ENCODE measurements at regions not wholly inside any gene's neighbourhood (a gene's known extent, or its start where the extent isn't known, plus 50 kb on each side); places are given as distances from the start of the nearest gene placed in this dataset.

DNA sequence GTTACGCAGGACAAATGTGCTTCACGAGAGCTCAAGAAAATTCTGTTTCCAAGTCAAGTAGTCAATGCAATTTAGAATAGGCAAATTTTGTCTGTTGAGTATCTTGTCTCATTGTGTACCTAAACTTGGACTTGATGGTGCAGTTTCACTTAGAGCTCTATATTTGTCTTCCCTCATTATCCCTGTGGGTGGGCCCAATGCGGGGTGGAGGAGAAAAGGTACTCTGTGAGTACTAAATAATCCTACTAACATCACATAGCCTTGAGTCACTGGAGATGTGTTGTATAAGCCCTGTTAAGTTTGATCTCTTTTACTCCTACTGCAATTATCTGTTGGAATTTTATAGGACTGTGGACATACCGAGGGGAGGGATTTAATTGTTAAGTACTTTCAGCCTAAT, 331.2 kb downstream of the METTL15 start:
- TF ChIP-seq, protein P1, sequence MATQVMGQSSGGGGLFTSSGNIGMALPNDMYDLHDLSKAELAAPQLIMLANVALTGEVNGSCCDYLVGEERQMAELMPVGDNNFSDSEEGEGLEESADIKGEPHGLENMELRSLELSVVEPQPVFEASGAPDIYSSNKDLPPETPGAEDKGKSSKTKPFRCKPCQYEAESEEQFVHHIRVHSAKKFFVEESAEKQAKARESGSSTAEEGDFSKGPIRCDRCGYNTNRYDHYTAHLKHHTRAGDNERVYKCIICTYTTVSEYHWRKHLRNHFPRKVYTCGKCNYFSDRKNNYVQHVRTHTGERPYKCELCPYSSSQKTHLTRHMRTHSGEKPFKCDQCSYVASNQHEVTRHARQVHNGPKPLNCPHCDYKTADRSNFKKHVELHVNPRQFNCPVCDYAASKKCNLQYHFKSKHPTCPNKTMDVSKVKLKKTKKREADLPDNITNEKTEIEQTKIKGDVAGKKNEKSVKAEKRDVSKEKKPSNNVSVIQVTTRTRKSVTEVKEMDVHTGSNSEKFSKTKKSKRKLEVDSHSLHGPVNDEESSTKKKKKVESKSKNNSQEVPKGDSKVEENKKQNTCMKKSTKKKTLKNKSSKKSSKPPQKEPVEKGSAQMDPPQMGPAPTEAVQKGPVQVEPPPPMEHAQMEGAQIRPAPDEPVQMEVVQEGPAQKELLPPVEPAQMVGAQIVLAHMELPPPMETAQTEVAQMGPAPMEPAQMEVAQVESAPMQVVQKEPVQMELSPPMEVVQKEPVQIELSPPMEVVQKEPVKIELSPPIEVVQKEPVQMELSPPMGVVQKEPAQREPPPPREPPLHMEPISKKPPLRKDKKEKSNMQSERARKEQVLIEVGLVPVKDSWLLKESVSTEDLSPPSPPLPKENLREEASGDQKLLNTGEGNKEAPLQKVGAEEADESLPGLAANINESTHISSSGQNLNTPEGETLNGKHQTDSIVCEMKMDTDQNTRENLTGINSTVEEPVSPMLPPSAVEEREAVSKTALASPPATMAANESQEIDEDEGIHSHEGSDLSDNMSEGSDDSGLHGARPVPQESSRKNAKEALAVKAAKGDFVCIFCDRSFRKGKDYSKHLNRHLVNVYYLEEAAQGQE (IDR thresholded peaks at IDR 0.05; ENCODE audit: insufficient read depth in 1 of 2, low read depth in 2 of 2, low read length in 1 of 2): no peak
- no peak for TF ChIP-seq TCF7L2 (IDR thresholded peaks at IDR 0.05; ENCODE audit: low read depth, low read length)
- TF ChIP-seq, protein P2, sequence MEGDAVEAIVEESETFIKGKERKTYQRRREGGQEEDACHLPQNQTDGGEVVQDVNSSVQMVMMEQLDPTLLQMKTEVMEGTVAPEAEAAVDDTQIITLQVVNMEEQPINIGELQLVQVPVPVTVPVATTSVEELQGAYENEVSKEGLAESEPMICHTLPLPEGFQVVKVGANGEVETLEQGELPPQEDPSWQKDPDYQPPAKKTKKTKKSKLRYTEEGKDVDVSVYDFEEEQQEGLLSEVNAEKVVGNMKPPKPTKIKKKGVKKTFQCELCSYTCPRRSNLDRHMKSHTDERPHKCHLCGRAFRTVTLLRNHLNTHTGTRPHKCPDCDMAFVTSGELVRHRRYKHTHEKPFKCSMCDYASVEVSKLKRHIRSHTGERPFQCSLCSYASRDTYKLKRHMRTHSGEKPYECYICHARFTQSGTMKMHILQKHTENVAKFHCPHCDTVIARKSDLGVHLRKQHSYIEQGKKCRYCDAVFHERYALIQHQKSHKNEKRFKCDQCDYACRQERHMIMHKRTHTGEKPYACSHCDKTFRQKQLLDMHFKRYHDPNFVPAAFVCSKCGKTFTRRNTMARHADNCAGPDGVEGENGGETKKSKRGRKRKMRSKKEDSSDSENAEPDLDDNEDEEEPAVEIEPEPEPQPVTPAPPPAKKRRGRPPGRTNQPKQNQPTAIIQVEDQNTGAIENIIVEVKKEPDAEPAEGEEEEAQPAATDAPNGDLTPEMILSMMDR (IDR thresholded peaks at IDR 0.05): no peak
- POLR2A ChIA-PET: no interaction called here
- intact Hi-C loops (cut with micrococcal nuclease; ENCODE audit: unreplicated experiment): no loop called here
- no peaks in the 10 kb centered on the region for H3K9me3 ChIP-seq (ENCODE audit: control insufficient read depth, insufficient read depth, low read depth, low read length)
- H3K27ac ChIP-seq (ENCODE audit: low read length): no peak overlapping the region
- in situ Hi-C loops (cut with HindIII; ENCODE audit: low pct_unique_long_range_greater_than_20kb, low sequenced_read_pairs): no loop called here
- H3K36me3 ChIP-seq (ENCODE audit: control insufficient read depth, insufficient read depth, low read length): no peaks in the 10 kb centered on the region
- H3K4me1 ChIP-seq (ENCODE audit: control insufficient read depth, insufficient read depth, low read length): no peaks in the 10 kb centered on the region
- CTCF ChIA-PET: no interaction called here
- no peak for DNase-seq (ENCODE audit: low read depth, low spot score)
- no peaks in the 10 kb centered on the region for H3K27me3 ChIP-seq (ENCODE audit: control insufficient read depth, insufficient read depth, low read length)
- no TSS peak for BruUV-seq (replicated peaks)
- no peak for ATAC-seq
- H3K4me3 ChIP-seq (ENCODE audit: low read depth in 2 of 2, low read length in 2 of 2): no peak overlapping the region

DNA sequence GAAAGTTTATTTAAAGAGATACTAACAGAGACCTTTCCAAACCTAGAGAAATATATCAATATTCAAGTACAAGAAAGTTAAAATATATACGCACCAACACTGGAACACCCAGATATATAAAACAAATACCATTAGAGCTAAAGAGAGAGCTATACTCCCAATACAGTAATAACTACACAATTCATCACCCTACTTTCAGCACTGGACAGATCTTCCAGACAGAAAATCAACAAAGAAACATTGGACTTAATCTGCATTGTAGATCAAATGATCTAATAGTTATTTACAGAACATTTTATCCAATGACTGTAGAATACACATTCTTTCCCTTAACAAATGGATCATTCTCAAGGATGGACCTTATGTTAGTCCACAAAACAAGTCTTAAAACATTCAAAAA, 311.9 kb downstream of the METTL15 start:
- no peaks in the 10 kb centered on the region for H3K4me1 ChIP-seq (ENCODE audit: control insufficient read depth, insufficient read depth, low read length)
- ATAC-seq: no peak
- CTCF ChIA-PET: no interaction called here
- no peak for DNase-seq (ENCODE audit: low read depth, low spot score)
- no peaks in the 10 kb centered on the region for H3K36me3 ChIP-seq (ENCODE audit: control insufficient read depth, insufficient read depth, low read length)
- in situ Hi-C loops (cut with HindIII; ENCODE audit: low pct_unique_long_range_greater_than_20kb, low sequenced_read_pairs) (no loop called here), intact Hi-C loops (cut with micrococcal nuclease; ENCODE audit: unreplicated experiment) (no loop called here)
- POLR2A ChIA-PET: no interaction called here
- no peaks in the 10 kb centered on the region for H3K9me3 ChIP-seq (ENCODE audit: control insufficient read depth, insufficient read depth, low read depth, low read length)
- no peaks in the 10 kb centered on the region for H3K27me3 ChIP-seq (ENCODE audit: control insufficient read depth, insufficient read depth, low read length)
- no peak for TF ChIP-seq TCF7L2 (IDR thresholded peaks at IDR 0.05; ENCODE audit: low read depth, low read length)
- TF ChIP-seq, protein P1 (IDR thresholded peaks at IDR 0.05; ENCODE audit: insufficient read depth in 1 of 2, low read depth in 2 of 2, low read length in 1 of 2): peak in 1 of 2 experiments; percentile 52; a peak in 2 of 4 replicates
- no TSS peak for BruUV-seq (replicated peaks)
- no peak overlapping the region for H3K27ac ChIP-seq (ENCODE audit: low read length)
- H3K4me3 ChIP-seq (ENCODE audit: low read depth in 2 of 2, low read length in 2 of 2): no peak overlapping the region
